DMS114 treated with DMSO at 0.1 percent for 48 hours (cell line): ENCODE measurements at regions not wholly inside any gene's neighbourhood (a gene's known extent, or its start where the extent isn't known, plus 50 kb on each side); places are given as distances from the start of the nearest gene placed in this dataset.

Experiments used
- DNase-seq: peaks from one replicate; lab custom pipeline; 2025; ENCODE audit not compliant: unreplicated experiment; lab: John Stamatoyannopoulos, UW

DNA sequence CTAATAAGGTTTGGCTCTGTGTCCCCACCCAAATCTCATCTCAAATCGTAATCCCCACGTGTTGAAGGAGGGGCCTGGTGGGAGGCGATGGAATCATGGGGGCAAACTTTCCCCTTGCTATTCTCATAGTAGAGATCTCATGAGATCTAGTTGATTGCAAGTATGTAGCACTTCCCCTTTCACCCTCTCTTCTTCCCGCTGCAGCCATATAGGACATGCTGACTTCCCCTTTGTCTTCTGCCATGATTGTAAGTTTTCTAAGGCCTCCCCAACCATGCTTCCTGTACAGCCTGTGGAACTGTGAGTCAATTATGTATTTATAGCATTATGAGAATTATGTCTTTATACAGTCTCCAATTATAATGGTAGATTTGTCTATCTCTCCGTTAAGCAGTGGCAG lies 594.5 kb downstream of the ACTR3B start:
- no peak for DNase-seq

DNA sequence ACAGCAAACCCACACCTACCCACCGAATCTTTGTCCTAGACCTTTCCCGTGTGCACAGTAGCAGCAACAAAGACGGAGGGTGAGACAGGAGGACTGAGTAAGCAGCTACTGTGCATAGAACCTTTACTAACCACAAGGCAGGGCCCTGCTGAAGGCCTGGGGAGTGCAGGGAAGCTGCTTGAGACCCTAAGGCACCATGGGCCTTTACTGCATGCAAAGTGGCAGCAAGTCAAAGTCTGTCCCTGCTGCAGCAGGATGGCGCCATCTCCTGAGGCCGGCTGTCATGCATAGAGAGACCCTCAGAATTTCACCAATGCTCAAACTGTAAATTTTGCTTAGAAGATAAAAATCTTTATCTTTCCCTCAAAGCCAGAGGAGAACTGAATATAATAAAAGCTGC lies 610.5 kb downstream of the ACTR3B start:
- DNase-seq = no peak

DNA sequence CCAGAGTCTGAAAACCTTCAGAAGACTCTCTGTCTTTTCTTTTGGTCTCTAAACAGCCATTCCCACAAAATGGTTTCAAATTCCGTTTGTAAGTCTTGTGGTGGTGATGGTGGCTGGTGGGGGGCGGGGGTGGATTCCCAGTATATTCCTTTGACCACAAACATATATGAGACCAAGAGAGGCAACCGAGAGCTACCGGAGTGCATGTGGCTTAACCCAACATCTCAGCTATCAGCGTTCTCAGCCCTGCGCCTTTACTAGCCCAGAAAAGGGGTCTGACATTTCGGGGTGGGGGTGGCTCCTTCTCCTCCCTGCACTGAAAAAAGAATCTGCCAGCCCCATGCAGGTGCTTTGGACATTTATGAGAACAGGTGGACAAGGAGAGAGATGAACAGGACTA lies 621.1 kb downstream of the ACTR3B start:
- no peak for DNase-seq

DNA sequence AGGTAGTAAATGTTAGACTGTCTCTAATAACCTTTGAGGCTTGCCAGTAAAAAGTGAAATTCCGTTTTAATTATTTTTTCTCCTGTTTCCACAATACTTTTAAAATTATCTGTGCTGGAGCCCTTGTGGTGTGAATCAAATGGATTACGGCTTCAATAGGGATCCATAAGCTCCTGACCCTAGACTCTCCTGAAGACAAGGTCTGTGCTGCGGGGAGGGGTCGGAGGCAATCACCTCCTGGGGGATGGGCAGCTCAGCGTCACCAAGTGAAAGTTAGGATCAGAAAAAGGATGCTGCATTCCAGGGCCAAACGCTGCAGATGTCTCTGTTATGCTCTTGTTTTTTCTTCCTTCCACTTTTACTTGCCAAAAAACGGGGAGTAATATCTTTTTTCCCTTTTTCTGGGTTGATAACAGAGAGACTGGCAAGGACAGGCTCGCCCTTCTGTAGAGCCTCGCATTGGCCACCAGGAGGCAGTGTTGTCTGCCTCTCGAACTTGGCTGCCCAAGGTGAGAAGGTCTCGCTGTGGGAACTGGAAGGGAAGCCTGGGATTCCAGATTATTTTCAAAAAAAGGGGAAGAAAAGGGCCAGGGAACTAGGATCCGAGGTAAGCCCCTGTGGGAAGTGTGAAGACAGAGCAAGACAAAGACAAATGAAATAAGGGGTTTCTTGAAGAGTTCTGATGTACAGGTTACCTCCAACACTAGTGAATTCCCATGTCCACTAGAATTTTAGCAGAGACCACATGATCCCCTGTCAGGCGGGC lies 621.9 kb downstream of the ACTR3B start:
- DNase-seq = no peak

DNA sequence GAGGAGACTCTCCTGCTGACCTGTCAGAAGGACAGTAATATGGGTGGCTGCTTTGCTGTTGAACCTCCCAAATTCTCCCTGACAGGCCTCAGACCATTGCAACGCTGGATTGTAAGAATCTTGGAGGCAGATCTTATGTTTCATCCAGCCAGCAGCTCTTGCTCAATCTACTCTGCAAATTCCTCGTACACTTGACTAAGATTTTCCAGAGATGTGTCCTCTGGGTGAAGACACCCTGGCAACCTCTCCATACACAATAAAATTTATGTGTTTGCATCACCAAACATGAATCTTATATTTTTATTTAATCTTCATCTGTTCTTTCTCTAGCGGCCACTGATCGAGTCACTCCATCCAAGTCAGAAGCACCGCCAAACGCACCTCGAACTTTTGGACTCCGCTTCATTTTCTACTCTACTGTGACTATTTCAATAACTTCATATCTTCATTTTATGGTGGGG lies 623.1 kb downstream of the ACTR3B start:
- no peak for DNase-seq

DNA sequence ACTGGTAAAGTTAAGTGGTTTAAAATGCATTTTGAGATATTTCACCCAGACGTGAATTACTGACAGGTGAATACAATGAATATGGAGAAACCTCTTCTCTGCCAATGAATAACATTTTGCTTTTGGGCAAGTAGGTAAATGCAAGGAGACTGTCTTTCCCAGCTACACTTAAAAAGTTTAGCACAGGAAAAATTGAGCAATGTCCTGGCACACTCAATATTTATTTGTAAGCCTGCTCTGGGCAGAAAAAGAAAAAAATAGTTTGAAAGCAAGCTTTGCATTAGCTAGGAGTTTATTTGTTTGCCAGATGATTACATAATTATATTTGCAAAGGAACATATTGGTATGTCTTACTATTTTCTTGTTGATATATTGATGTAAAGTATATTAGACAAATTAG lies 624.2 kb downstream of the ACTR3B start:
- no peak for DNase-seq

DNA sequence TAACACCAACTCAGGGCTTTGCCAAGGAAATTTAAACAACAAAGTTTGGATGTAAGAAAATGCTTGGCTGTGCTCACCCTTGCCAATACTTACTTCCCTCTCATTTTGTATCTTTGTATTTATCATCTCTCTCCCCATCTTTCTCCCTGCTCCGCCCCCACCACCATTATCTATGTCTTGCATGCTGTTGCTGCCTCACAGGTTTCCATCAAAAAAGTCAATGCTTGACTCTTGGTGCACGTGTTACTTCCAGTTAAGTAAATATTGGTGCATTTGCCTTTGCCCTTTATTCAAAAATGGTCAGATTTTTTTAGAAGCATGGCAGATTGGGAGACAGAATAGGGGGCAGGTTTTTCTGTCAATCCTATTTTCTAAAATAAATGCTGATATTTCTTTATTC lies 626.0 kb downstream of the ACTR3B start:
- DNase-seq = no peak

DNA sequence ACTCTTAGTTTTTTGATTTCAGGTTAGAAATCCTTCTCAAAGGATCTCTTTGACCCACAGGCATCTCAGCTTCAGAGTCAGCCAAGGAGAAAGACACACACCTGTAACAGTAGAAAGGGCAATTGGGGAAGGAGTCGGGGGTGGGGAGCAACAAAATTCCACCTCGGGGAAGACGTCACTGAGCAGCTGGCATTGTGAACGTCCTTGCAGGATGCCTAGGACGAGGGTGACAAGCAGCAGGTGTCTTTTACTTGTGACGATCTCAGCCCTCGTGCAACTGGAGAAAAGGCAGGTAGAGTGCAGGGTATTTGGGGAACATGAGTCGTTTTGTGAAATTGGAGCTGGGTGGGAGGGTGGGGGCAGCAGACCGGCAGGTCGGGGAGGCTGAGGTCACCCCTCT lies 627.0 kb downstream of the ACTR3B start:
- DNase-seq = no peak

DNA sequence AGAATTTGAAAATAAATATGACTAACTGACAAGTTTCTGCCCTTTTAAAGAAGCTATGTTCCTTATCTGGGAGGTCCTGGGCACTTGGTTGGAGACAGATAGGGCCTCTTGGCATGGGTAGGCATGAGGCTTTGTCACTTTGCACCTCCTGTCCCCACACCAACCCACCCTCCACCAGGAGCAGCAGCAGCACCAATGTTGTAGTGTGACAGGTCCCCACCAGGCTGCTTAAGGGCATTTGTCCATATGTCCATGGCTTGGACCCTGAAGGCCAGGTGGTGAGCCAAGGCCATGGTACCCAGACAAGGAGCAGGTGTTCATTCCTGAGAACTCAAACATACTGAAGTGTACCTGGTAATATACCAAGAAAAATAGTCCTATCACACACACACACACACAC lies 629.1 kb downstream of the ACTR3B start:
- no peak for DNase-seq

DNA sequence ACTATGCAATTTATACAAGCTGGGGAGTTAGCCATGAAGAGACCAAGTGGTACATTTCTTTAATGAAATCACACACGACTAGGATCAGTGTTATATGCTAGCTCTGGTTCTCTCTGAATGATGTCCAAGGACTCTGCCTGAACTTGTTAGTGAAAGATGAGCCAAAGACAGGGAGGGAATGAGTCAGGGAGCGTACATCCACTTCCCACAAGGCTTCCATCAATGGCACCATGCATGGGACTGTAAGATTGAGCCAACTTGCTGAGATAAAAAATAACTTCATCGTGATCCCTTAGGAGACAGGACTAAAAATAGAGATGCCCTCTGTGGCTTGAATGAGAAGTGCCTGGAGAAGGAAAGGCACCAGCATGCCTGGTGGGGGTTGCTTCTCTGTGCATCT lies 629.7 kb downstream of the ACTR3B start:
- DNase-seq = no peak

DNA sequence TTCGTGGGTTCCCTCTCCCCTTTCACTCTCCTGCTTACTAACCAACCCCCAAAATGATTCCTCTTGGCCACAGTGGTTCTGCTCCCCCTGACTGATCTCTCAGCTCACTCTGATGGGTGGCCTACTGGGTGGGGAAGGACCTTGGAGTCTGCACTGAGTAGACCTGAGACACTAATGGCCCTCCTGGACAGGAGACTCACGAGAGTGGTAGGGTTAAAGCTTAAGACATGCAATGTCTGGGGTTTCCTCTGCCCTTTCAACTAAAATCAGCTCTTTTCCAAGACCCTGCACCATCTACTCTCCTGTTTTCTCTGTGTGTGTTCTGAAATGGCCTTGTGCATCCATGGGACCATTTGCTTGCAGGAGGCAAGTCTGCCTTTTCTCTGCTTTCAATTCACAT lies 631.4 kb downstream of the ACTR3B start:
- no peak for DNase-seq

DNA sequence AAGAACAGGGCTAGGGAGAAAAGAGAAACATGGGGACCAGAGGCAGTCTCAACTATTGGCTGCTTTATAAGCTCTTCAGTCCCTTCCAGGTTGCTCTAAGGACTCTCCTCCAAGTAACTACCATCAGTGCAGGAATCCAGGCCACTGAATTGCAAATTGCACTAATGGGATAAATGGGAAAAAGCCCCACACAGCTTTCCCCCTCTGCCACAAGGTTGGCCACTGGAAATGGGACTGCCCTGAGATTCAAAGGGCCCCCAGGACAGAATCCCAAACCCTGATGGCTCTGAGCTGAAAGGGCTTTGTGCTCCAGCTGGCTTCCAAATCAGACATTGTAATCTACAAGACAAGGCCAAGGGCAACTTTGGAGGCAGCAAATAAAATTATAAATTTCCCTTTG lies 633.2 kb downstream of the ACTR3B start:
- no peak for DNase-seq

DNA sequence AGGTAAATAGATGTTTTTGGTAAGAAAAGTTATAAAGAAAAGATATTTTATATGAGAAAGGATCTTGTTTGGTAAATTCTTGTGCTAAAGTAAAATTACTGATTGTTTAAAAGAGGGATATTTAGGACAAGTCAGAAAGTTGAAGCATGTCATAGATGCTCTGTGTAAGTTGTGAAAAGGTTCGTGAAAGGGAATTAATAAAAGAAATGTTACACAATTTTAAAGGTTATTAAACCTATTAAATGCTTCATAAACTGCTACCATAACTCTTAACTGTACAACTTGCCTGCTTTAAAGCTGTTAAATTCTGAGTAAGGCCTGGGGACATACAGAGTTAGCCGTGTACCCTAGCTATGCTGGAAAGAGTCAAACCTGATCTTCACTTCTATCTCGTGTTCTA lies 634.1 kb downstream of the ACTR3B start:
- DNase-seq = no peak

DNA sequence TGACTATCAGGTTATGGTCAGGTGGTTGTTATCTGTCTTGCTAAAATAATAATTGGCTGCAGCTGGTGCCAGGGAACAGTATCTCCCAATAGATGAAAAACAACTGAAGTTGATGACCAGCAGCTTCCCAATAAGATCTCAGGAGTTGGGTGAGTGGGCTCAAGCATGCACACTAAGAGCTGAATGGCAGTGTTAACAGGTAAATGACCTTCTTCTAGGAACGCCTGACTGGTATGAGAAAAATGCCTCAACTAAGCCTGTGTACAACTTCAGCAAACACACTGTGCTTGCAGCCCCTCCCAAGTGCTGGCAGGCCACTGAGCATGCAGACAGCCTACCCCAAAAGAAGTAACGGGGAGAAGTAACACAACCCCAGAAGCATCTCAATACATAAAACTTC lies 636.9 kb downstream of the ACTR3B start:
- no peak for DNase-seq

DNA sequence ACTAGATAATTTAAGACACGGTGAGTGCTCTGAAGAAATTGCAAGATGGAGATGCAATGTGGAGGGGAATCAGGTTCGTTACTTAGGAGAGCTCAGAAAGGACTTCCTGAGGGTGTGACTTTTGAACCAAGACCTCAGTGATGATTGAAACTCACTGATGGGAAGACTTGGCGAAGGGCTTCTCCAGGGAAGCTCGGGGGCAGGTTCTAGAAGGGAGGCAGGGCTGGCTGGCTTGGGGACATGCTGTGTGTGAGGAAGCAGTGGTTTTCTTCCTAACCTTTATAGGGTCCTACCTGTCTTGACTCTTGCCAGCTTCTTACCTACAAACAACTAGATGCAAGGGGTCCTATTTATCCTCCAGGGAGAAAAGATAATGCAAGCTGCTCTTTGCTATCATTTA lies 637.9 kb downstream of the ACTR3B start:
- DNase-seq = no peak

DNA sequence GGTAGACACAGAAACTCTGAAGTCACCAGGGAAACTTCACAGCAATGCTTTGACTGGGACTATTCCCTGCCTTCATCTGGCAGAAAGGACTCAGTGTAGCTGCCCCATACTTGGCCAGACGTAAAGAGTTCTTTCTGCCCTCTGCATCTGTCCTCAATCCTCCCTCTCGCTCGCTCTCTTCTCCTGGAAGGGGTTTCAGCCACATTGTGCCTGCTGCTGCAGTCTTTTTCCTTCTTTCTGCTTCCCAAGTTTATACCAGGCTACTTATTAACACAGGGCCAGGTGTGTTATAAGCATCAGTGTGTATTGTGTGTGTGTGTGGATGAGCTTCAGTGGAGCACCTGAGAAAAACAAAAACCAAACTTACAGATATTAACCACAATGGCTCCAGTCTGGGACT lies 638.4 kb downstream of the ACTR3B start:
- no peak for DNase-seq

DNA sequence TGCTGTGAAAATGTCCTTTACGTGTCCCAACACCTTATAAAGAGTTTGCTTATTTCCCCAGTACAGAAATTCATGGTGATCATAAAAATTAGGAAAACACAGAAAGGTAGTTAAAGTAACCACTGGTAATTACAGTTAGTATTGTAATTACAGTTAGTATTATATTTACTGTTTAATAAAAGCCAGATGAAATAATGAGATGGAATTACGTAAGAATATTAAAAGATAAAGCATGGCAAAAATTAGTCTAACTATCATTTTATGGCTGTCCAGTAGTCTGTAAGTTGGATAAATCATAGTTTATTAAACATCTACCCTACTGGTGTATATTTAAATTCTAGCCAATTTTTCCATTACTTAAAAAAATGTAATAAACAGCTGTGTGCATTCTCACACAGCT lies 638.8 kb downstream of the ACTR3B start:
- DNase-seq = no peak

DNA sequence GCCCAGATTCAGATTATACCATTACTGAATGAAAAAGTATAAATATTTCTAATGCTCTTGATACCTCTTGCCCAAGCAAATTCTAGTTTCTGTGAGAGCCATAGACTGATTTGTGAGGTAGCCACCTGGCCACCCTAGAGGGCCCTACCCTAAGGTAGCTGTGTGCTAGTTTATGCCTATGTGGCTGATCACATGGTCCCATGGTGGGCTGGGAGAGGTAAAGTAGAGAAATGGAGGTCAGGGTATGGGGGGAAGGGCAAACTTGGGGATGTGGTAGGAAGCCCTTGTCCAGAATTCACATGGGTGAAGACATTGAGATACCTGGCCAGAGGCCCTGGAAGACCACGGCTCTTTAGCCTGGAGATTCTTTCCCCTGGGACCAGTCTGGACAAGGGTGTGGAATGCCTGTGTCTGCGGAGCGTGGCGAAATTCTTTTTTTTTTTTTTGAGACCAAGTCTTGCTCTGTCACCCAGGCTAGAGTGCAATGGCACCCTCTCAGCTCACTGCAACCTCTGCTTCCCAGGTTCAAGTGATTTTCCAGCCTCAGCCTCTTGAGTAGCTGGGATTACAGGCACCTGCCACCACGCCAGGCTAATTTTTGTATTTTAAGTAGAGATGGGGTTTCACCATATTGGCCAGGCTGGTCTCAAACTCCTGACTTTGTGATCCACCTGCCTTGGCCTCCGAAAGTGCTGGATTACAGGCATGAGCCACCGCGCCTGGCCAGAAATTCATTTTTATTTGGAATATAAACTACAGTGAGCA lies 639.4 kb downstream of the ACTR3B start:
- no peak for DNase-seq

DNA sequence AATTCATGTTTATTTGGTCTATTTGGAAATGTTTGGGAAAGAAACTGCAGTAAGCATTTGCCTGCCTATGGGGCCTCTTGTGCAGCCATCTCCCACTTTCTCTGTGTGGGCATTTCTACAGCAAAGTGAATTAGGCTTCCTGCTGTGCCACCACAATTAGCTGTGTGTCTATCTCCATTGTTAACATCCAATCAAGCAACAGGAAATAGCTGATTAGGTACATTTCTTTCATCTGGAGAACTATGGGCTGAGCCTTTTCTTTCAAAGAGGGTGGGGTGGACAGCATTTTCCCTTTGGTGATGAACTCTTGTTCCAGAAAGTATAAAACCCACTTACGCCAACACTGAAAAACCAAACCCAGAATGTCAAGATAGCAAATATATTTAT lies 640.0 kb downstream of the ACTR3B start:
- DNase-seq = no peak

DNA sequence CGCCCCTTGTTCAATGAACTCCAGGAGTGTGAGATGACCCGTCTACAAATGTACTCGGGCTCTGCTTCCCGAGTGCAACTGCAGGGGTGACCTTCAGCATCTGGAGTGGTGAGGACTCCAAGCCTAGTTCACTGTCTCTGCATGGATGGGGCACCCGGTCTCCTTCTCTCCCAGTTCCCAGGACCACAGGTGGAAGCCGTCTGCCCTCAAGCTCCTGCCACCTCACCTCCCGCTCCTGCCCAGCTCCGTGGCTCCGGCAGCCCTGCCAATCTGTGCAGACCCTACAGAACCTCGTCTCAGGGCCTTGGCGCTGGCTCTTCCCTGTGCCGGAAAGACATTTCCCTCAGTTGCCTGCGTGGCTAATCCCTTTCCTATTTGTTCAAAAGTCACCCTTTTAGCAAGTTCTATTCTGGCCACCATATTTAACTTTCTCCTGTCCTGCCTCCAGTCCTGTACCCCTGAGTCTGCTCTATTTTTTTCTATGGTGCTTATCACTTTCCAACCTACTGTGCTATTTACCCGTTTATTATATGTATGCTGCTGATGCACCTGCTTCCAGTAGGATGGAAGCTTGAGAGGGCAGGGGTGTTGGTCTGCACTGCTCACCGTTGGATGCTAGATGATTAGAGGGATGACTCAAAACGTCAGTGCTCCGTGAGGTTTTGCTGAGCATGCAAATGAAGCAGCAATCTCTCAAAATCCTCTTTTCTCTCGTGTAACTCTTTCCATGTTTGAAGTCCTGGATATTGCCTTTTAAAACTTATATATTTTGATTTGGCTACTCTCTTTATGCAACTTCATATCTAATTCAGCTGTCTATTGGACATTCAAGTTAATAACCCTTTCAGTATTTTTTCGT lies 641.4 kb downstream of the ACTR3B start:
- no peak for DNase-seq

DNA sequence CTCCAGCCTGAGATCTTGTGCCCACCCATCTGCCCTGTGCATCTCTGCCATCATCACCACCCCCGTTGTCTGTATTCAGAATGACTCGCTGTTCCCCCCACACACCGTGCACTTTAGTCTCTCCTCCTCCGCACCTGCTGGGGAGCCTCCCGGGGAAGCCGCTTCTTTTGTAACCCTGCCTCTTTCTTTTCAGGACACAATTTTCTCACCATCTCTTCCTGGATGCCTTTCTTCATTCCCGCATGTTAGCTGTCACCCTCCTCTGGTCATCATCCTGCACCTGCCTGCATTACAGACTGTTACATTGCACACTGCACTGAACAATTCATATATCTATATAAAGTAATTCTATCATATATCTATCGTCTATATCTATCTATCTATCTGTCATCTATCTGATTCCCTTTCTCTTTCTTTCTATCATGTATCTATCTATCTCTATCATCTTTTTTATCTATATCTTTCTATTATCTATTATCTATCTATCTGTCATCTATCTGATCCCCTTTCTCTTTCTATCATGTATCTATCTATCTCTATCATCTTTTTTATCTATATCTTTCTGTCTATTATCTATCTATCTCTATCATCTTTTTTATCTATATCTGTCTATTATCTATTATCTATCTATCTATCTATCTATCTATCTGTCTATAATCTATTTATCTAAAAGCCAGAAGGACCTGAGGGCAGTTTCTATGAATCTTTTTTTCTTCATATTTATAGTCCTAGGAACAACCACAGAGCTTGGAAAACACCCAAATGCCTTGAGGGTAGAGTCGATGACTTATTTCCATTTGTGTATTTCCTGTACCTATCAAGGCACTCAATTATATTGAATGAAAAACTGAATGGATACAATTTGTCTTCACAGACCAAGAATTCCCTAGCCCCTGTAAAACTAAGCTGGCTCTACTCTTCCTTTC lies 642.5 kb downstream of the ACTR3B start:
- no peak for DNase-seq
